ENCODE measurements at regions not wholly inside any gene's neighbourhood (a gene's known extent, or its start where the extent isn't known, plus 50 kb on each side); places are given as distances from the start of the nearest gene placed in this dataset.

DNA sequence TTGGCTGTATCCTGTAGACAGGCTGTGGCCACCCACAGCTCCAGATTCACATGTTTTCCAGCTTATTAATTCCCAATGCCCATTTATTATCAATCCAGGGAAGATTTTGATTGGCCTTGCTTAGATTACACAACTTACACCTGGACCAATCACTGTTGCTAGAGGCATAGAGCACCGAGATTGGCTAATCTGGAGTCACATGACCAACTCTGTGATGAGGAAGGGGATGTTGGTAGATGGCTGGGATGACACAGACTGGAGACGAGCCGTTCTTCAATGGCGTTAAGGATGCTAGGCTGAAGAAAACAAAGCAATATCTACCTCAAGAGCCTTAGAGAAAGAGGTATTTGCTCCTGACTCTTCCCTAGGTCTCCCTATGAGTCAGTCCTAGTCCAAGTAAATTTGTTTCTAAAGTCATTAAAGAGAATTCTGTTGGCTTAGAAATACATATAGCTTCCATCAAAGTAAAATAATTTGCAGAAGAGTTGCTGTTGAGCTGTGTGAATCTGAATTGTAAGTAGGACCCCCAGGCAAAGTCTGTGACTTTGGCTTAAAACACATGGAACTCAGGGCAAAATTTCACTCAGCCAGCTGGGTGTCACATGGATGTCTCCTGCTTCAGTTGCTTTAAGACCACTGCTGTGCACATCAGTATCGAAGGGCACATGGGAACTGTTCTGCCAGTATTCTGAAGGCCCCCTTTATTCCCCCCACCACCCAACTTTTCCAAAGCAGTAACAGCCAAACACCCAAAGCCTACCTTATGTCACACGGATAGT is 326.4 kb upstream of the KLF4 start:
- Histone ChIP-seq H2AFZ (no peak overlapping the region), H3K27me3 (no peaks in the 10 kb centered on the region), H3K36me3 (replicated peaks; ENCODE audit: insufficient read depth, low read depth) (no peaks in the 10 kb centered on the region), H3K4me2 (no peak overlapping the region), H3K9me3 (ENCODE audit: low read depth) (no peaks in the 10 kb centered on the region), H3K9me2 (replicated peaks; ENCODE audit: insufficient read depth) (no peaks in the 10 kb centered on the region), H3K79me2 (no peaks in the 10 kb centered on the region), H3K4me3 (no peak overlapping the region), H3K4me1 (ENCODE audit: insufficient read depth) (peaks cover 19% of the 10 kb centered on the region), H3K27ac (no peak overlapping the region), H4K20me1 (ENCODE audit: insufficient read depth, poor library complexity, severe bottlenecking) (no peaks in the 10 kb centered on the region)
- TF ChIP-seq EZH2 (IDR thresholded peaks at IDR 0.05; ENCODE audit: borderline replicate concordance) (no peak), CTCF (IDR thresholded peaks at IDR 0.05; ENCODE audit: poor library complexity) (no peak), EZH2phosphoT487 (IDR thresholded peaks at IDR 0.05; ENCODE audit: low read depth, severe bottlenecking, unreplicated experiment) (no peak)
- DNase-seq (ENCODE audit: low spot score): no peak
- WGBS (ENCODE audit: low lambda C conversion rate, missing lambda C conversion rate): 84% methylated on average over 6 of the region's 6 CpGs

GRCh38 chr9:107813287-107813686 is 323.7 kb upstream of the KLF4 start:
- H3K4me1 ChIP-seq (ENCODE audit: insufficient read depth): peaks cover 6% of the 10 kb centered on the region
- no peak overlapping the region for H3K4me2 ChIP-seq
- no peaks in the 10 kb centered on the region for H3K79me2 ChIP-seq
- H3K27ac ChIP-seq: no peak overlapping the region
- H3K9me2 ChIP-seq (replicated peaks; ENCODE audit: insufficient read depth): no peaks in the 10 kb centered on the region
- H4K20me1 ChIP-seq (ENCODE audit: insufficient read depth, poor library complexity, severe bottlenecking): no peaks in the 10 kb centered on the region
- no peak overlapping the region for H3K4me3 ChIP-seq
- no peak overlapping the region for H2AFZ ChIP-seq
- H3K27me3 ChIP-seq: no peaks in the 10 kb centered on the region
- no peaks in the 10 kb centered on the region for H3K9me3 ChIP-seq (ENCODE audit: low read depth)
- no peak for DNase-seq (ENCODE audit: low spot score)
- WGBS (ENCODE audit: low lambda C conversion rate, missing lambda C conversion rate): 93% methylated on average over 6 of the region's 6 CpGs
- TF ChIP-seq EZH2 (IDR thresholded peaks at IDR 0.05; ENCODE audit: borderline replicate concordance) (no peak), EZH2phosphoT487 (IDR thresholded peaks at IDR 0.05; ENCODE audit: low read depth, severe bottlenecking, unreplicated experiment) (no peak), CTCF (IDR thresholded peaks at IDR 0.05; ENCODE audit: poor library complexity) (no peak)
- H3K36me3 ChIP-seq (replicated peaks; ENCODE audit: insufficient read depth, low read depth): no peaks in the 10 kb centered on the region

GRCh38 chr9:107810461-107810961 is 320.9 kb upstream of the KLF4 start:
- no peak overlapping the region for H2AFZ ChIP-seq

More at GRCh38 chr9:107810461-107810961, 320.9 kb upstream of the KLF4 start:
- Histone ChIP-seq H3K4me2 (no peak overlapping the region), H3K4me3 (no peak overlapping the region), H3K27me3 (no peaks in the 10 kb centered on the region), H3K36me3 (replicated peaks; ENCODE audit: insufficient read depth, low read depth) (no peaks in the 10 kb centered on the region), H3K4me1 (ENCODE audit: insufficient read depth) (no peaks in the 10 kb centered on the region), H3K9me2 (replicated peaks; ENCODE audit: insufficient read depth) (no peaks in the 10 kb centered on the region), H3K79me2 (no peaks in the 10 kb centered on the region), H3K27ac (no peak overlapping the region), H3K9me3 (ENCODE audit: low read depth) (no peaks in the 10 kb centered on the region), H4K20me1 (ENCODE audit: insufficient read depth, poor library complexity, severe bottlenecking) (no peaks in the 10 kb centered on the region)
- no peak for TF ChIP-seq CTCF (IDR thresholded peaks at IDR 0.05; ENCODE audit: poor library complexity)
- TF ChIP-seq EZH2phosphoT487 (IDR thresholded peaks at IDR 0.05; ENCODE audit: low read depth, severe bottlenecking, unreplicated experiment): no peak
- TF ChIP-seq EZH2 (IDR thresholded peaks at IDR 0.05; ENCODE audit: borderline replicate concordance): no peak
- 82% methylated on average over 6 of the region's 6 CpGs for WGBS (ENCODE audit: low lambda C conversion rate, missing lambda C conversion rate)
- no peak for DNase-seq (ENCODE audit: low spot score)
